Esophagus muscularis mucosa (tissue), 4 donors: ENCODE measurements at regions not wholly inside any gene's neighbourhood (a gene's known extent, or its start where the extent isn't known, plus 50 kb on each side); places are given as distances from the start of the nearest gene placed in this dataset.
"Not testable (repeated sequence)": the region's sequence is repeated elsewhere in the genome, so short reads cannot be mapped to it uniquely, and the experiment has no call there.

Source experiments
- DNase-seq: peaks from one replicate; pipeline ENCODE4 v3.0.0-alpha.2; 2017; ENCODE audit errors: extremely low spot score
- H3K27ac ChIP-seq, 4 donors: fragments of 200-600 bp; sonication (generic); replicated peaks in 1 of 4; 1 replicate in 3 of 4; 2 replicates in 1 of 4; pipeline ENCODE4 v1.5.1; 2016 to 2019; ENCODE audit warnings: mild to moderate bottlenecking in 1 of 4
- H3K27me3 ChIP-seq, 4 donors: fragments of 200-600 bp; sonication (generic); one replicate each; pipeline versions ENCODE4 v1.5.1 to v1.6.0; 2016 to 2019
- H3K36me3 ChIP-seq, 4 donors: fragments of 200-600 bp; sonication (generic); one replicate each; pipeline ENCODE4 v1.5.1; 2016 to 2019
- H3K4me1 ChIP-seq, 4 donors: fragments of 200-600 bp; sonication (generic); one replicate each; pipeline ENCODE4 v1.5.1; 2016 to 2019
- H3K4me3 ChIP-seq, 4 donors: fragments of 200-600 bp; sonication (generic); 1 replicate in 2 of 4; 2 replicates in 2 of 4; pipeline ENCODE4 v1.5.1; 2016 to 2019; ENCODE audit warnings: mild to moderate bottlenecking in 4 of 4, moderate library complexity in 1 of 4
- H3K9me3 ChIP-seq, 4 donors: fragments of 200-600 bp; sonication (generic); 1 replicate in 3 of 4; 2 replicates in 1 of 4; pipeline ENCODE4 v1.5.1; 2016 to 2019
- POLR2A ChIP-seq: fragments of 450-650 bp; IDR thresholded peaks from one replicate; pipeline ENCODE4 v1.6.1; 2017; ENCODE audit warnings: antibody characterized with exemption, moderate library complexity, mild to moderate bottlenecking, low read depth
- POLR2AphosphoS5 ChIP-seq, 2 donors: sonication (generic); formaldehyde crosslinking; IDR thresholded peaks; one replicate each; pipeline ENCODE4 v1.6.1; 2017; ENCODE audit warnings: antibody characterized with exemption in 2 of 2
- WGBS: methylation state at CpG from one replicate; pipeline ENCODE4 v1.1.5; 2018; 5-methylcytosine and 5-hydroxymethylcytosine counted together
- intact Hi-C: fragments of 100-400 bp; cut with DNase I; formaldehyde crosslinking; loops from one replicate; pipeline ENCODE4 v1.15.1; 2023
- TF ChIP-seq, protein P1 (sequence below), 3 experiments: fragments of 200-600 bp in 2 of 3; fragments of 450-650 bp in 1 of 3; sonication (generic) in 2 of 3; IDR thresholded peaks; one replicate each; pipeline ENCODE4 v1.5.1; 2017 to 2019; ENCODE audit warnings: antibody characterized with exemption in 3 of 3, mild to moderate bottlenecking in 2 of 3, moderate library complexity in 1 of 3

GRCh38 chr1:146413911-146414310, 185.1 kb upstream of the NOTCH2NLA start:
- H3K4me3 ChIP-seq, H3K4me1 ChIP-seq, H3K27me3 ChIP-seq, DNase-seq, H3K9me3 ChIP-seq, H3K36me3 ChIP-seq, intact Hi-C loops, H3K27ac ChIP-seq: not testable (repeated sequence)
- no CpG with 5 or more reads among the region's 6 CpGs for WGBS

- intact Hi-C loops, H3K4me1 ChIP-seq: not testable (repeated sequence)
- WGBS = no CpG with 5 or more reads among the region's 3 CpGs
Observed at GRCh38 chr1:146411923-146412322, 183.1 kb upstream of the NOTCH2NLA start.

GRCh38 chr1:146409817-146410441, 181.1 kb upstream of the NOTCH2NLA start:
- WGBS = 20% methylated on average over 17 of the region's 26 CpGs
- H3K9me3 ChIP-seq, H3K27me3 ChIP-seq, intact Hi-C loops, DNase-seq, H3K36me3 ChIP-seq, H3K4me1 ChIP-seq: not testable (repeated sequence)
- Histone ChIP-seq H3K27ac (peak overlapping the region; percentile 77 to 81 (median 80)), H3K4me3 (peak overlapping the region; percentile 32 to 54 (median 44))
- peak; percentile 88 for TF ChIP-seq POLR2A
- TF ChIP-seq POLR2AphosphoS5 (IDR thresholded peaks at IDR 0.05) = peak; percentile 10 to 93

More at GRCh38 chr1:146411923-146412322, 183.1 kb upstream of the NOTCH2NLA start:
- not testable (repeated sequence) for H3K9me3 ChIP-seq, DNase-seq, H3K27ac ChIP-seq, H3K27me3 ChIP-seq, H3K36me3 ChIP-seq, H3K4me3 ChIP-seq

DNA sequence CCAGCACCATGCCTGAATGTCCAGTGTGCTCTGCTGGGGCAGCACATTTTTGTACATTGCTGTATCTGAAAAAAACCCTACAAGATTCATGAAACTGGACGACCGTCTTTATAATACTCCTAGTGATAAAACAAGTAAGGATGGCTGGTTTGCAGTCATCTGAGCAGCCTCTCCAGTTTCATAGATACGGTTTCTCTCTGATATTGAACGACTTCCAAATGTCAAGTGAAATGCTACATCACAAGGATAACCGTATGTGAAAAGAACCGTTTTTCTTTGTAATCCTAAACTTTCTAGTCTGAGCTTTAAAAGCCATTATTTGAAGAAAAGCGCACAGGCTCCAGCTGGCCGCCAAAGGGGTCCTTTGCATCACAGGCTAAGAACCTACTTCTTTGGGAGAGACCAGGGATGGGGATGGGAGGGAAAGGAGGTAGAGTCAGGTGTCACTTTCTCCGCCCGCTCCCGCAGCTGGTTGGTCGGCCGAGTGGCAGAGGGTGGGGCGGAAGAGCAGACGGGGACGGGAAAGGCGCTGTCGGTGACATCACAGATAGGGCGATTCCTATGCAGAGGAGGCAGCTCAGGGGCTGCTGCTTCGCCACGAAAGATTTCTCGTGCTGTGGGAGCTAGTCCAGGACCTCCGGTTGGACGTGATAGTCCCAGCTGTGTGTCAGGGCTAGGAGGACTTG, 180.4 kb upstream of the NOTCH2NLA start:
- H3K4me1 ChIP-seq, H3K27me3 ChIP-seq, H3K36me3 ChIP-seq, DNase-seq, intact Hi-C loops, H3K9me3 ChIP-seq: not testable (repeated sequence)
- no CpG with 5 or more reads among the region's 24 CpGs for WGBS
- Histone ChIP-seq H3K27ac (peak overlapping the region; percentile 77 to 81 (median 80)), H3K4me3 (peak overlapping the region; percentile 32 to 54 (median 44))

GRCh38 chr1:146401281-146401825, 172.5 kb upstream of the NOTCH2NLA start:
- H3K27ac ChIP-seq, intact Hi-C loops, H3K4me1 ChIP-seq, DNase-seq, H3K4me3 ChIP-seq, H3K36me3 ChIP-seq, H3K27me3 ChIP-seq, H3K9me3 ChIP-seq: not testable (repeated sequence)
- 44% methylated on average over 5 of the region's 7 CpGs for WGBS
- TF ChIP-seq, protein P1, sequence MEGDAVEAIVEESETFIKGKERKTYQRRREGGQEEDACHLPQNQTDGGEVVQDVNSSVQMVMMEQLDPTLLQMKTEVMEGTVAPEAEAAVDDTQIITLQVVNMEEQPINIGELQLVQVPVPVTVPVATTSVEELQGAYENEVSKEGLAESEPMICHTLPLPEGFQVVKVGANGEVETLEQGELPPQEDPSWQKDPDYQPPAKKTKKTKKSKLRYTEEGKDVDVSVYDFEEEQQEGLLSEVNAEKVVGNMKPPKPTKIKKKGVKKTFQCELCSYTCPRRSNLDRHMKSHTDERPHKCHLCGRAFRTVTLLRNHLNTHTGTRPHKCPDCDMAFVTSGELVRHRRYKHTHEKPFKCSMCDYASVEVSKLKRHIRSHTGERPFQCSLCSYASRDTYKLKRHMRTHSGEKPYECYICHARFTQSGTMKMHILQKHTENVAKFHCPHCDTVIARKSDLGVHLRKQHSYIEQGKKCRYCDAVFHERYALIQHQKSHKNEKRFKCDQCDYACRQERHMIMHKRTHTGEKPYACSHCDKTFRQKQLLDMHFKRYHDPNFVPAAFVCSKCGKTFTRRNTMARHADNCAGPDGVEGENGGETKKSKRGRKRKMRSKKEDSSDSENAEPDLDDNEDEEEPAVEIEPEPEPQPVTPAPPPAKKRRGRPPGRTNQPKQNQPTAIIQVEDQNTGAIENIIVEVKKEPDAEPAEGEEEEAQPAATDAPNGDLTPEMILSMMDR (IDR thresholded peaks at IDR 0.05) = peak; percentile 45 to 56 (median 52)

DNA sequence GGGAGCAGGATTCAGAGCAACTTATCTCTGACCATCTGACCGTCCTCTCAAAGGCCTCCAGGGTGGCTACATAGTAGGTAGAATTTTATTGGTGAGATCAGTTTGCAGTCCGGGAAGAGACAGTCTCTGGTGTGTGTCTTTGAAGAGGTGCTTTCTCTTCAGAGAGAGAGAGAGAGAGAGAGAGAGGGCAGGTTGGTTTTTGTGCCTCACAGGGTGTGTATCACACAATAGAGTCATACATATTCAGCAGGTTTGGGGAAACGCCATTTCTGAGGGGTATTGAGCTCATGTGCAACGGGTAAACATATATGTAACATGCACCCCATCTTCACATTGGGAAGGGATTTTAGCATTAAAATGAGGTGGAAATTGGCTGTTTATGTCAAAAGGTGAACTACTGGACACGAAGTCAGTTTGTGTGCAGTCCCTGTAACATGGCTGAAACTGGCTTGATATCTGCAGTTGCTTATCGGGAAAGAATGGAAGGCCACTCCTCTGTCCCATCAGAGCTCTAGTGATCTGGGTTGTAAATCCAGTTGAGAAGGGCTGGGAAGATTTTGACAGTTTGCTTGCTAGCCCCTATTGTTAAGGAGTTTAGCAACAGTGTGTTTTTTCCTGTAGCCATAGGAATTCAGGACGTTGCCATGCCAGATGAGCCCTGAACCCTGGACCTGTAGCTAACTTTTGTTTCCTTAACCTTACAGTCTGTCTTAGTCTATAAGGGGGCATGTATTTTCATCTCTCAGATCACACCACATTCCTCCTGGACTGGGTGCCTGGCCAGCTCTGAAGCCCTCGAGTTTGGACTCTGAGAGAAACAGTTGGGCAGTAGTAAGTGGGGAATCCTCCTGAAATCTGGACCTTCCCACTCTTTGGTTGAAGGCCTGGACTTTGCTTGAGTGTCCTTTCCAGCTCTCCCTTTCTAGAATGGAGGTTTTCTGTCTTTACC, 171.6 kb upstream of the NOTCH2NLA start:
- H3K36me3 ChIP-seq, H3K27ac ChIP-seq: not testable (repeated sequence)

DNA sequence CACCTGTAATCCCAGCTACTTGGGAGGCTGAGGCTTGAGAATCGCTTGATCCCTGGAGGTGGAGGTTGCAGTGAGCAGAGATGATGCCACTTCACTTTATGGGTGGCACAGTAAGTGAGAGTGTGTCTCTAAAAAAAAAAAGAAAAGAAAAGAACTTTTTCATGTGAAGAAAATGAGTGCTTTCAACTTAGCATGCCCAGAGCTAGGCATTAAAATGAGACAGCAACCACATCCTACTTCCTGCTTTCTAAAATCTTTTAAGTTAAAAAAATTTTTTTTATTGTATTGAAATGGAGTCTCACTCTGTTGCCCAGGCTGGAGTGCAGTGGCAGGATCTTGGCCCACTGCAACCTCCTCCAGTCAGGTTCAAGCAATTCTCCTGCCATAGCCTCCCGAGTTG, 170.4 kb upstream of the NOTCH2NLA start:
- intact Hi-C loops = not testable (repeated sequence)

More for the DNA sequence above, 171.6 kb upstream of the NOTCH2NLA start:
- H3K9me3 ChIP-seq, H3K4me1 ChIP-seq, intact Hi-C loops, DNase-seq, H3K27me3 ChIP-seq, H3K4me3 ChIP-seq: not testable (repeated sequence)
- WGBS = 81% methylated on average over 8 of the region's 8 CpGs

GRCh38 chr1:146396801-146397200, 168.0 kb upstream of the NOTCH2NLA start:
- H3K9me3 ChIP-seq, H3K36me3 ChIP-seq, DNase-seq, intact Hi-C loops, H3K4me3 ChIP-seq, H3K4me1 ChIP-seq, H3K27ac ChIP-seq, H3K27me3 ChIP-seq: not testable (repeated sequence)

More for the DNA sequence above, 170.4 kb upstream of the NOTCH2NLA start:
- not testable (repeated sequence) for DNase-seq, H3K9me3 ChIP-seq, H3K27ac ChIP-seq, H3K36me3 ChIP-seq, H3K27me3 ChIP-seq, H3K4me3 ChIP-seq, H3K4me1 ChIP-seq
- 100% methylated on average over 2 of the region's 2 CpGs for WGBS

GRCh38 chr1:146396242-146396641, 167.4 kb upstream of the NOTCH2NLA start:
- H3K27ac ChIP-seq, H3K4me3 ChIP-seq, intact Hi-C loops, H3K27me3 ChIP-seq, DNase-seq, H3K9me3 ChIP-seq, H3K36me3 ChIP-seq, H3K4me1 ChIP-seq: not testable (repeated sequence)
- WGBS = 90% methylated on average over 6 of the region's 6 CpGs

- intact Hi-C loops = not testable (repeated sequence)
Observed at GRCh38 chr1:146393796-146394195, 165.0 kb upstream of the NOTCH2NLA start.

GRCh38 chr1:146393154-146393553, 164.3 kb upstream of the NOTCH2NLA start:
- H3K9me3 ChIP-seq, H3K36me3 ChIP-seq, intact Hi-C loops, H3K4me1 ChIP-seq, H3K27me3 ChIP-seq, DNase-seq, H3K27ac ChIP-seq, H3K4me3 ChIP-seq: not testable (repeated sequence)
- 57% methylated on average over 19 of the region's 19 CpGs for WGBS

More at GRCh38 chr1:146393796-146394195, 165.0 kb upstream of the NOTCH2NLA start:
- not testable (repeated sequence) for H3K9me3 ChIP-seq, H3K4me3 ChIP-seq, DNase-seq, H3K27ac ChIP-seq, H3K36me3 ChIP-seq, H3K4me1 ChIP-seq, H3K27me3 ChIP-seq
- 40% methylated on average over 12 of the region's 23 CpGs for WGBS
